H9 (cell line): ENCODE measurements at regions not wholly inside any gene's neighbourhood (a gene's known extent, or its start where the extent isn't known, plus 50 kb on each side); places are given as distances from the start of the nearest gene placed in this dataset.

Experiments
- DNase-seq: peaks from one replicate; pipeline ENCODE4 v3.0.0-alpha.2; 2017
- H2AFZ ChIP-seq: one replicate; pipeline ENCODE4 v1.6.1; 2013; ENCODE audit warnings: mild to moderate bottlenecking, low read length, control low read depth, moderate library complexity
- H2AK5ac ChIP-seq: 2 replicates; pipeline ENCODE4 v1.6.1; 2013; ENCODE audit warnings: low read length, control low read depth, mixed read lengths; ENCODE audit not compliant: insufficient read length
- H2BK120ac ChIP-seq: one replicate; pipeline ENCODE4 v1.6.1; 2013; ENCODE audit warnings: low read depth, mild to moderate bottlenecking, low read length, control low read depth, inconsistent platforms; ENCODE audit not compliant: poor library complexity, severe bottlenecking
- H2BK12ac ChIP-seq: 2 replicates; pipeline ENCODE4 v1.6.1; 2013; ENCODE audit warnings: low read length, control low read depth, mixed read lengths, low read depth; ENCODE audit not compliant: insufficient read length
- H2BK15ac ChIP-seq: 2 replicates; pipeline ENCODE4 v1.6.1; 2013; ENCODE audit warnings: low read depth, low read length, control low read depth
- H2BK20ac ChIP-seq: one replicate; pipeline ENCODE4 v1.6.1; 2013; ENCODE audit warnings: low read depth, mild to moderate bottlenecking, low read length, control low read depth, inconsistent platforms; ENCODE audit not compliant: poor library complexity, severe bottlenecking
- H2BK5ac ChIP-seq: 2 replicates; pipeline ENCODE4 v1.6.1; 2013; ENCODE audit warnings: low read length, control low read depth, mixed read lengths; ENCODE audit not compliant: insufficient read length
- H3K14ac ChIP-seq: 2 replicates; pipeline ENCODE4 v1.6.1; 2013; ENCODE audit warnings: low read length, control low read depth; ENCODE audit not compliant: insufficient read depth
- H3K18ac ChIP-seq: 2 replicates; pipeline ENCODE4 v1.6.1; 2013; ENCODE audit warnings: low read depth, mild to moderate bottlenecking, mixed read lengths, low read length, control low read depth; ENCODE audit not compliant: insufficient read length
- H3K23ac ChIP-seq: 2 replicates; pipeline ENCODE4 v1.6.1; 2013; ENCODE audit warnings: low read length, control low read depth, mixed read lengths, low read depth; ENCODE audit not compliant: insufficient read length
- H3K23me2 ChIP-seq: 2 replicates; pipeline ENCODE4 v1.6.1; 2013; ENCODE audit warnings: low read depth, mild to moderate bottlenecking, mixed read lengths, low read length, control low read depth; ENCODE audit not compliant: insufficient read length, poor library complexity, severe bottlenecking
- H3K27ac ChIP-seq: 2 replicates; pipeline ENCODE4 v1.5.1; 2013; ENCODE audit warnings: low read length, control low read depth, mixed read lengths, low read depth; ENCODE audit not compliant: insufficient read length
- H3K27me3 ChIP-seq: 2 replicates; pipeline ENCODE4 v1.6.1; 2013; ENCODE audit warnings: low read length, control low read depth, inconsistent platforms; ENCODE audit not compliant: insufficient read depth
- H3K4ac ChIP-seq: 2 replicates; pipeline ENCODE4 v1.6.1; 2013; ENCODE audit warnings: low read depth, mild to moderate bottlenecking, control low read depth, inconsistent platforms, low read length, moderate library complexity
- H3K4me1 ChIP-seq: 2 replicates; pipeline ENCODE4 v1.6.1; 2013; ENCODE audit warnings: low read length, control low read depth, inconsistent platforms; ENCODE audit not compliant: insufficient read depth
- H3K4me2 ChIP-seq: 2 replicates; pipeline ENCODE4 v1.6.1; 2013; ENCODE audit warnings: low read length, control low read depth, mixed read lengths; ENCODE audit not compliant: insufficient read length, insufficient read depth
- H3K56ac ChIP-seq: 2 replicates; pipeline ENCODE4 v1.6.1; 2013; ENCODE audit warnings: low read depth, mild to moderate bottlenecking, mixed read lengths, low read length, control low read depth; ENCODE audit not compliant: insufficient read length
- H3K79me1 ChIP-seq: 2 replicates; pipeline ENCODE4 v1.6.1; 2013; ENCODE audit warnings: low read depth, mild to moderate bottlenecking, moderate library complexity, low read length, control low read depth, inconsistent platforms; ENCODE audit not compliant: insufficient read depth, poor library complexity, severe bottlenecking
- H3K79me2 ChIP-seq: 2 replicates; pipeline ENCODE4 v1.6.1; 2013; ENCODE audit warnings: low read length, control low read depth, inconsistent platforms; ENCODE audit not compliant: insufficient read depth
- H3K9ac ChIP-seq: 2 replicates; pipeline ENCODE4 v1.6.1; 2013; ENCODE audit warnings: low read length, control low read depth, mixed read lengths; ENCODE audit not compliant: insufficient read length; ENCODE audit errors: extremely low read depth
- H3K9me3 ChIP-seq: one replicate; pipeline ENCODE4 v1.6.1; 2013; ENCODE audit warnings: low read depth, low read length, inconsistent platforms; ENCODE audit not compliant: control insufficient read depth
- H3T11ph ChIP-seq: one replicate; pipeline ENCODE4 v1.6.1; 2013; ENCODE audit warnings: mild to moderate bottlenecking, low read length, control low read depth, inconsistent platforms
- H4K20me1 ChIP-seq: one replicate; pipeline ENCODE4 v1.6.1; 2013; ENCODE audit not compliant: control insufficient read depth, insufficient read length, insufficient read depth
- H4K5ac ChIP-seq: 2 replicates; pipeline ENCODE4 v1.6.1; 2013; ENCODE audit warnings: low read depth, mild to moderate bottlenecking, mixed read lengths, low read length, control low read depth; ENCODE audit not compliant: insufficient read length
- H4K8ac ChIP-seq: replicated peaks from 2 replicates; pipeline ENCODE4 v1.6.1; 2013; ENCODE audit warnings: low read length, control low read depth, mixed read lengths, low read depth; ENCODE audit not compliant: insufficient read length
- H4K91ac ChIP-seq: 2 replicates; pipeline ENCODE4 v1.6.1; 2013; ENCODE audit warnings: low read depth, mild to moderate bottlenecking, moderate library complexity, mixed read lengths, low read length, control low read depth; ENCODE audit not compliant: insufficient read length
- H3K27ac Mint-ChIP-seq, 3 experiments: 2 replicates in 2 of 3; 3 replicates in 1 of 3; pipeline ENCODE4 v1.8.0; 2020 to 2021; ENCODE audit warnings: mixed read lengths in 3 of 3, mild to moderate bottlenecking in 1 of 3, moderate library complexity in 1 of 3
- H3K27me3 Mint-ChIP-seq: 2 replicates; pipeline ENCODE4 v1.8.0; 2021; ENCODE audit warnings: low read depth, mild to moderate bottlenecking, moderate library complexity, mixed read lengths
- H3K36me3 Mint-ChIP-seq, 3 experiments: 2 replicates in 2 of 3; 3 replicates in 1 of 3; pipeline ENCODE4 v1.8.0; 2020 to 2021; ENCODE audit warnings: low read depth in 3 of 3, mixed read lengths in 3 of 3; ENCODE audit not compliant: insufficient read depth in 1 of 3
- H3K4me1 Mint-ChIP-seq, 2 experiments: 2 replicates each; pipeline ENCODE4 v1.8.0; 2020; ENCODE audit warnings: mixed read lengths in 2 of 2
- H3K4me3 Mint-ChIP-seq, 2 experiments: 2 replicates in 1 of 2; 3 replicates in 1 of 2; pipeline ENCODE4 v1.8.0; 2020 to 2021; ENCODE audit warnings: mild to moderate bottlenecking in 2 of 2, mixed read lengths in 2 of 2, moderate library complexity in 1 of 2
- H3K9me3 Mint-ChIP-seq, 2 experiments: 2 replicates in 1 of 2; 3 replicates in 1 of 2; pipeline ENCODE4 v1.8.0; 2020; ENCODE audit warnings: mild to moderate bottlenecking in 2 of 2, mixed read lengths in 2 of 2, moderate library complexity in 1 of 2
- CTCF ChIP-seq: fragments of 200-600 bp; sonication (generic); conservative IDR thresholded peaks from 3 replicates; pipeline ENCODE4 v1.8.0; 2021; ENCODE audit warnings: antibody characterized with exemption, mild to moderate bottlenecking
- WGBS: extraction: QIAGEN DNeasy Blood & Tissue Kit; methylation state at CpG from one replicate; pipeline ENCODE4 v1.1.7; 2013; ENCODE audit warnings: missing lambda C conversion rate, low lambda C conversion rate, mixed read lengths; ENCODE audit not compliant: insufficient read length; ENCODE audit errors: extremely low coverage; 5-methylcytosine and 5-hydroxymethylcytosine counted together

GRCh38 chr20:40848096-40848495 is 159.1 kb upstream of the MAFB start:
- no peaks in the 10 kb centered on the region for H3K79me1 ChIP-seq
- H3K36me3 Mint-ChIP-seq: no peaks in the 10 kb centered on the region
- no peak overlapping the region for H2AFZ ChIP-seq
- H3K9me3 Mint-ChIP-seq: no peaks in the 10 kb centered on the region; a peak in 1 of 5 replicates
- no peaks in the 10 kb centered on the region for H3K4me1 ChIP-seq
- no peak overlapping the region for H3K4me2 ChIP-seq
- H3K56ac ChIP-seq: no peak overlapping the region
- peaks cover 1% of the 10 kb centered on the region; the same call in 1 of the 2 replicates for H3K27me3 Mint-ChIP-seq
- no peak overlapping the region for H4K8ac ChIP-seq
- no peak overlapping the region for H2BK5ac ChIP-seq
- H3K79me2 ChIP-seq: no peaks in the 10 kb centered on the region
- no peak overlapping the region for H3K4me3 Mint-ChIP-seq
- H2BK120ac ChIP-seq: no peak overlapping the region
- no peak overlapping the region for H2BK15ac ChIP-seq
- no peak overlapping the region for H4K91ac ChIP-seq
- no peaks in the 10 kb centered on the region for H3K27me3 ChIP-seq
- H3K23me2 ChIP-seq: no peaks in the 10 kb centered on the region
- no peak overlapping the region for H3K9ac ChIP-seq
- WGBS: no CpG with 5 or more reads among the region's 11 CpGs
- no peak overlapping the region for H3K27ac ChIP-seq
- no peak overlapping the region; a peak in 1 of 7 replicates for H3K27ac Mint-ChIP-seq
- H4K20me1 ChIP-seq: no peaks in the 10 kb centered on the region
- no peak overlapping the region for H3K18ac ChIP-seq
- no peak overlapping the region for H4K5ac ChIP-seq
- H3K14ac ChIP-seq: no peak overlapping the region
- no peak for DNase-seq
- H3K23ac ChIP-seq: no peak overlapping the region
- no peaks in the 10 kb centered on the region for H3K9me3 ChIP-seq
- no peak overlapping the region for H2BK20ac ChIP-seq
- H3K4me1 Mint-ChIP-seq: peaks cover 3 to 8% of the 10 kb centered on the region in 2 experiments; a peak in 2 of 4 replicates
- no peak overlapping the region for H3T11ph ChIP-seq
- H2BK12ac ChIP-seq: no peak overlapping the region
- no peak overlapping the region for H3K4ac ChIP-seq
- no peak overlapping the region for H2AK5ac ChIP-seq
- no peak; the same call in 2 of the 3 replicates for TF ChIP-seq CTCF
